Body of pancreas (tissue), 4 donors: ENCODE measurements at regions not wholly inside any gene's neighbourhood (a gene's known extent, or its start where the extent isn't known, plus 50 kb on each side); places are given as distances from the start of the nearest gene placed in this dataset.

Source experiments
- ATAC-seq: fragments of 150-250 bp; one replicate; pipeline ENCODE4 v1.9.1; 2016
- DNase-seq, 4 donors: peaks; one replicate each; pipeline ENCODE4 v3.0.0-alpha.2; 2019
- H3K27ac ChIP-seq, 4 donors: fragments of 200-600 bp; sonication (generic); 1 replicate in 3 of 4; 2 replicates in 1 of 4; pipeline versions ENCODE4 v1.5.1 to v1.6.1; 2016 to 2019; ENCODE audit warnings: mild to moderate bottlenecking in 1 of 4, mixed read lengths in 1 of 4, moderate library complexity in 1 of 4
- H3K27me3 ChIP-seq, 2 donors: fragments of 200-600 bp; sonication (generic); one replicate each; pipeline ENCODE4 v1.6.0; 2016; ENCODE audit warnings: mild to moderate bottlenecking in 1 of 2
- H3K36me3 ChIP-seq, 2 donors: fragments of 200-600 bp; sonication (generic); replicated peaks in 1 of 2; 2 replicates each; pipeline ENCODE4 v1.5.1; 2016; ENCODE audit warnings: low read depth in 2 of 2; ENCODE audit not compliant: insufficient read depth in 1 of 2
- H3K4me1 ChIP-seq: fragments of 200-600 bp; sonication (generic); one replicate; pipeline ENCODE4 v1.6.0; 2016
- H3K4me3 ChIP-seq, 2 donors: fragments of 200-600 bp; sonication (generic); 1 replicate in 1 of 2; 2 replicates in 1 of 2; pipeline ENCODE4 v1.5.1; 2016 to 2019
- H3K9me3 ChIP-seq, 3 donors: fragments of 200-600 bp; sonication (generic); 1 replicate in 2 of 3; 2 replicates in 1 of 3; pipeline ENCODE4 v1.5.1; 2016
- CTCF ChIP-seq, 7 experiments: fragments of 450-650 bp in 4 of 7; fragments of 200-600 bp in 3 of 7; sonication (generic) in 3 of 7; IDR thresholded peaks; one replicate each; pipeline ENCODE4 v1.5.1; 2016 to 2019; ENCODE audit warnings: antibody characterized with exemption in 7 of 7
- POLR2A ChIP-seq, 3 donors: fragments of 450-650 bp; IDR thresholded peaks; one replicate each; pipeline ENCODE4 v1.6.1; 2016; ENCODE audit warnings: antibody characterized with exemption in 3 of 3, mild to moderate bottlenecking in 2 of 3
- WGBS, 2 donors: methylation state at CpG; one replicate each; pipeline ENCODE4 v1.1.5; 2017; 5-methylcytosine and 5-hydroxymethylcytosine counted together
- intact Hi-C: fragments of 100-400 bp; cut with DNase I; formaldehyde crosslinking; loops from one replicate; pipeline ENCODE4 v1.15.1; 2023

GRCh38 chr9:86670076-86670475 lies 277.2 kb downstream of the GAS1 start:
- no peak for DNase-seq
- WGBS, 2 donors, result 89 to 92% methylated on average over 3 of the region's 3 CpGs
- no peak for ATAC-seq
- TF ChIP-seq CTCF (IDR thresholded peaks at IDR 0.05), result no peak
- TF ChIP-seq POLR2A (IDR thresholded peaks at IDR 0.05), result no peak
- intact Hi-C loops, result no loop called here
- H3K4me3 ChIP-seq, result no peak overlapping the region
- no peaks in the 10 kb centered on the region for H3K9me3 ChIP-seq
- no peaks in the 10 kb centered on the region for H3K4me1 ChIP-seq
- no peaks in the 10 kb centered on the region for H3K27me3 ChIP-seq
- no peak overlapping the region for H3K27ac ChIP-seq
- H3K36me3 ChIP-seq, result no peaks in the 10 kb centered on the region

GRCh38 chr9:86669422-86669821 lies 277.9 kb downstream of the GAS1 start:
- Histone ChIP-seq H3K4me3 (no peak overlapping the region), H3K36me3 (no peaks in the 10 kb centered on the region), H3K9me3 (no peaks in the 10 kb centered on the region), H3K27ac (no peak overlapping the region), H3K4me1 (no peaks in the 10 kb centered on the region), H3K27me3 (no peaks in the 10 kb centered on the region)
- WGBS, 2 donors, result 70 to 83% methylated on average over 4 of the region's 4 CpGs
- no peak for ATAC-seq
- no peak for DNase-seq
- TF ChIP-seq CTCF (IDR thresholded peaks at IDR 0.05) (no peak), POLR2A (IDR thresholded peaks at IDR 0.05) (no peak)
- intact Hi-C loops, result no loop called here

GRCh38 chr9:86668488-86668887 lies 278.8 kb downstream of the GAS1 start:
- no peak for TF ChIP-seq POLR2A (IDR thresholded peaks at IDR 0.05)
- TF ChIP-seq CTCF (IDR thresholded peaks at IDR 0.05), result no peak
- Histone ChIP-seq H3K36me3 (no peaks in the 10 kb centered on the region), H3K9me3 (no peaks in the 10 kb centered on the region), H3K27me3 (no peaks in the 10 kb centered on the region), H3K4me3 (no peak overlapping the region), H3K27ac (no peak overlapping the region), H3K4me1 (no peaks in the 10 kb centered on the region)
- intact Hi-C loops, result no loop called here
- no peak for ATAC-seq
- DNase-seq, result no peak

GRCh38 chr9:86667307-86667706 lies 280.0 kb downstream of the GAS1 start:
- Histone ChIP-seq H3K36me3 (no peaks in the 10 kb centered on the region), H3K27me3 (no peaks in the 10 kb centered on the region), H3K9me3 (no peaks in the 10 kb centered on the region), H3K4me1 (no peaks in the 10 kb centered on the region), H3K27ac (no peak overlapping the region), H3K4me3 (no peak overlapping the region)
- WGBS, 2 donors, result 84 to 91% methylated on average over 4 of the region's 4 CpGs
- intact Hi-C loops, result no loop called here
- DNase-seq (no peak), ATAC-seq (no peak)
- TF ChIP-seq CTCF (IDR thresholded peaks at IDR 0.05), result no peak
- TF ChIP-seq POLR2A (IDR thresholded peaks at IDR 0.05), result no peak

DNA sequence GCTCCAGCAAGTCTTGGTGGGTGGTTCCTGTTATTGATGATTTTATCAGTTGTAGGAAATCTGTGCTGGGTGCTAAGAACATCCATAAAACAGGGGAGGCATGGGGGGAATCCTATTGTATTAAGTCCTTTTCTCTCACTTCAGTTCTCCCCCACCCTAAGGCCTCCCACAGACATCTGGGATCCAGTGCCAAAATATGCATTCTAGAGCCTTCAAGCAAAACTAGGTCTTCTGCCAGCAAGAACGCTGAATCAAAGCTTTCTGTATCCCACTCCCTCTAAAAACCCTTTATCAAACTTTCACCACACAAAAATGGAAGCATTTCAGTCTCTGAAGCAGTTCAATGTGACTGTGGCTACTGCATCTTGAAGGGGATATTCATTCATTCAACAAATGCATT lies 281.9 kb downstream of the GAS1 start:
- no peak for DNase-seq
- Histone ChIP-seq H3K4me1 (no peaks in the 10 kb centered on the region), H3K9me3 (no peaks in the 10 kb centered on the region), H3K27ac (no peak overlapping the region), H3K27me3 (no peaks in the 10 kb centered on the region), H3K36me3 (no peaks in the 10 kb centered on the region), H3K4me3 (no peak overlapping the region)
- 62 to 75% methylated on average over 1 of the region's 1 CpG for WGBS, 2 donors
- intact Hi-C loops, result no loop called here
- no peak for ATAC-seq
- TF ChIP-seq POLR2A (IDR thresholded peaks at IDR 0.05) (no peak), CTCF (IDR thresholded peaks at IDR 0.05) (no peak)
